ENCODE measurements at regions not wholly inside any gene's neighbourhood (a gene's known extent, or its start where the extent isn't known, plus 50 kb on each side); places are given as distances from the start of the nearest gene placed in this dataset.

GRCh38 chr1:5099558-5099957, 445.1 kb downstream of the AJAP1 start:
- Mint-ChIP-seq H3K36me3 (ENCODE audit: low read depth) (no peaks in the 10 kb centered on the region), H3K9me3 (peaks cover 9% of the 10 kb centered on the region), H3K4me3 (no peak overlapping the region), H3K4me1 (no peaks in the 10 kb centered on the region), H3K27me3 (no peaks in the 10 kb centered on the region), H3K27ac (no peak overlapping the region)
- CTCF ChIA-PET, result no interaction called here
- intact Hi-C loops (cut with micrococcal nuclease), result no loop called here
- no peak for ATAC-seq (ENCODE audit: low read depth)
- no peak for TF ChIP-seq CTCF (IDR thresholded peaks at IDR 0.05)
- POLR2A ChIA-PET, result no interaction called here
- no peak for DNase-seq

- CTCF ChIA-PET, result no interaction called here
- H3K27me3 Mint-ChIP-seq, result no peaks in the 10 kb centered on the region
- no peak for ATAC-seq (ENCODE audit: low read depth)
- H3K9me3 Mint-ChIP-seq, result peaks cover 12% of the 10 kb centered on the region
- intact Hi-C loops (cut with micrococcal nuclease), result no loop called here
- H3K4me3 Mint-ChIP-seq, result no peak overlapping the region
- TF ChIP-seq CTCF (IDR thresholded peaks at IDR 0.05), result no peak
- POLR2A ChIA-PET, result no interaction called here
- H3K4me1 Mint-ChIP-seq, result no peaks in the 10 kb centered on the region
- H3K36me3 Mint-ChIP-seq (ENCODE audit: low read depth), result no peaks in the 10 kb centered on the region
- DNase-seq, result no peak
- H3K27ac Mint-ChIP-seq, result no peak overlapping the region
Measured at GRCh38 chr1:5098981-5099385, 444.6 kb downstream of the AJAP1 start.

- Mint-ChIP-seq H3K4me3 (no peak overlapping the region), H3K27me3 (no peaks in the 10 kb centered on the region), H3K36me3 (ENCODE audit: low read depth) (no peaks in the 10 kb centered on the region), H3K27ac (no peak overlapping the region), H3K9me3 (peaks cover 26% of the 10 kb centered on the region), H3K4me1 (no peaks in the 10 kb centered on the region)
- DNase-seq, result no peak
- intact Hi-C loops (cut with micrococcal nuclease), result no loop called here
- ChIA-PET CTCF (no interaction called here), POLR2A (no interaction called here)
- ATAC-seq (ENCODE audit: low read depth), result no peak
- TF ChIP-seq CTCF (IDR thresholded peaks at IDR 0.05), result no peak
Measured at GRCh38 chr1:5093042-5093441, 438.6 kb downstream of the AJAP1 start.

GRCh38 chr1:5084676-5085075, 430.3 kb downstream of the AJAP1 start:
- intact Hi-C loops (cut with micrococcal nuclease), result no loop called here
- H3K27ac Mint-ChIP-seq, result no peak overlapping the region
- CTCF ChIA-PET, result no interaction called here
- no peak for TF ChIP-seq CTCF (IDR thresholded peaks at IDR 0.05)
- no peak for ATAC-seq (ENCODE audit: low read depth)
- no peaks in the 10 kb centered on the region for H3K4me1 Mint-ChIP-seq
- peaks cover 3% of the 10 kb centered on the region for H3K9me3 Mint-ChIP-seq
- no peaks in the 10 kb centered on the region for H3K27me3 Mint-ChIP-seq
- no peaks in the 10 kb centered on the region for H3K36me3 Mint-ChIP-seq (ENCODE audit: low read depth)
- DNase-seq, result no peak
- POLR2A ChIA-PET, result no interaction called here
- H3K4me3 Mint-ChIP-seq, result no peak overlapping the region

- intact Hi-C loops (cut with micrococcal nuclease), result no loop called here
Measured at GRCh38 chr1:5067246-5067645, 412.8 kb downstream of the AJAP1 start.

More at GRCh38 chr1:5067246-5067645, 412.8 kb downstream of the AJAP1 start:
- Mint-ChIP-seq H3K27ac (no peak overlapping the region), H3K9me3 (no peaks in the 10 kb centered on the region), H3K4me1 (no peaks in the 10 kb centered on the region), H3K27me3 (peaks cover 3% of the 10 kb centered on the region), H3K36me3 (ENCODE audit: low read depth) (no peaks in the 10 kb centered on the region), H3K4me3 (no peak overlapping the region)
- POLR2A ChIA-PET, result no interaction called here
- CTCF ChIA-PET, result no interaction called here
- no peak for TF ChIP-seq CTCF (IDR thresholded peaks at IDR 0.05)
- DNase-seq (no peak), ATAC-seq (ENCODE audit: low read depth) (no peak)

All from activated B cell treated with CpG ODN at 0.5 μM for 24 hours (primary cell).